ENCODE measurements at regions not wholly inside any gene's neighbourhood (a gene's known extent, or its start where the extent isn't known, plus 50 kb on each side); places are given as distances from the start of the nearest gene placed in this dataset.
A peak's percentile ranks its signal among the peaks of the same experiment; 100 is the strongest.
"Not testable (repeated sequence)": the region's sequence is repeated elsewhere in the genome, so short reads cannot be mapped to it uniquely, and the experiment has no call there.

DNA sequence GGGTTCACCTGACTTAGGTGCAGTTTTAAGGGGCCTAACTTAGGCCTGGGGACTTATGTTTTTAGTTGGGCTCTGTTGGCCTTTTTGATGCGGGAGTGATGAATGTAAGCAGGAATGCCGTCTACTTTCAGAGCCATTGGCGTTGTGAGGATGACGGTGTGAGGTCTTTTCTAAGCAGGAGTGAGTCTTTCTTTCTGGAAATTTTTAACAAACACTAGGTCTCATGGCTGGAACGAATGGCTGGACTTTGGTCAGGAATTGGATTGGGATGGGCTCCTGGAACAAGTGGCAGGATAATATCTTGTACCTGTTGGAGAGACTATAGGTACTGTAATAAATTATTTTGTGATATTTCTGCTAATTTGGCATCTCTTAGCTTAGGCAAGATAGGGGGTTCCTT lies 163.9 kb upstream of the CCZ1B start:
- DNase-seq (ENCODE audit: low read depth in 1 of 2, low spot score in 1 of 2) = not testable (repeated sequence)

DNA sequence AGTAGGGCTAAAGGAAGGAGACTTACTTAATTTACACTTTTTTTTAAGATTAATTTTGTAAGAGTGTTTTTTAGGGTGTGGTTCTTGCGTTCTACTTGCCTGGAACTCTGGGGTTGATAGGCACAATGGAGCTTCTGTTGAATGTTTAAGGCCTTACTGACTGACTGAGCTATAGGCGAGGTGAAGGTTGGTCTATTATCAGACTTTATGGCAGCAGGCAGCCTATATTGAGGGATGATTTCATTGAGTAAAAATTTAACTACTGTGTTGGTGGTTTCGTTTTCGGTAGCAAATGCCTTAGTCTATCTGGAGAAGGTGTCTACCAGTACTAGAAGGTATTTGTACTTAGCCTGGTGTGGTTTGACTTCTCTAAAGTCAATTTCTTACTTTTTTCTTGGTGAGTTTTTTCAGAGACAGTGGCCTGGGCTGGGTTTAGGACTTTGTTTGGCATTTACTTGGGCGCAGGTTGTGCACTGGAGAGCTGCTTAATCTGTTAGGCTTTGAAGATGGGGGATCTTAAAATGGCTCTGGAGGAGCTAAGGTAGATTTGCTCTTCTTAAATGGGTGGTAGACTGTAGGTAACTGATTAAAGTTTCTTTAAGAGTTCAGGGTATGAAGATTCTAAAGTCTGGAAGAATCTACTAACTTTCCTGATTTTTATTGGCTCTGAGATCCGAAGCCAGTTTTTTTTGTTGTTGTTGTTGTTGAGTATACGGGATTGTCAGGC lies 164.5 kb upstream of the CCZ1B start:
- DNase-seq (ENCODE audit: low read depth in 1 of 2, low spot score in 1 of 2) = not testable (repeated sequence)

DNA sequence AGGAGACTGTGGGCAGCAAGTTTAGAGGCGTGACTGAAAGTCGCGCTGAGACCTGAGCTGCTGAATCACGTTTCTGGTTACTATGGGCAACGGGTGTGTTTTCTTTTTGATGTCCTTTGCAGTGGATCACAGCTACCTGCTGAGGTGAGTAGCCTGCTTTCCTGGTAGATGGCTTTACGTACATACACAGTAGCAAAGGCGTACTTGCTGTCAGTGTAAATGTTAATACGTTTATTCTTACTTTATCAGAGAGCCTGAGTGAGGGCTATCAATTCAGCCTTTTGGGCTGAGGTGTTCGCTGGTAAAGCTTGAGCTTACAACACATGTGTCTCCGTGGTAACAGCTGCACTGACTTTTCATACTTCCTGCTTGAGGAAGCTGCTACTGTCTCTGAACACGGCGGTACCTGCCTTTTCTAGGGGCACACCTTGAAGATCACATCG lies 165.1 kb upstream of the CCZ1B start:
- peak; percentile 2 to 46 for DNase-seq (ENCODE audit: low read depth in 1 of 2, low spot score in 1 of 2)

DNA sequence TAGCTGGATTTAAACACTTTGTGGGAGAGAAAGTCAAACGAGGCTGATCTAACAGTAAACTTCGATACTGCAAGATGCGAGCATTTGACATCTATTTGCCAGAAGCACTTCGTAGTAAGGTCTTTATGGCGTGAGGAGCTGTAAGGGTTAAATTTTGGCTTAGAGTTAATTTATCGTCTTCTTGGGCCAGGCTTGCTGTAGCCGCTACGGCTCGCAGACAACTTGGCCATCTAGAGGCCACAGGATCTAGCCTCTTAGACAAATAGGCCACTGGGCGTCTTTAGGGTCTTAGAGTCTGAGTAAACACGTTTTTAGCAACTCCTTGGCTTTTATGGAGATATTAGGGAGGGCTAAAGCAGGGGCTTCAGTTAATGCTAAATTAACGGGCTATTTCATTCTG lies 165.6 kb upstream of the CCZ1B start:
- not testable (repeated sequence) for DNase-seq (ENCODE audit: low read depth in 1 of 2, low spot score in 1 of 2)

DNA sequence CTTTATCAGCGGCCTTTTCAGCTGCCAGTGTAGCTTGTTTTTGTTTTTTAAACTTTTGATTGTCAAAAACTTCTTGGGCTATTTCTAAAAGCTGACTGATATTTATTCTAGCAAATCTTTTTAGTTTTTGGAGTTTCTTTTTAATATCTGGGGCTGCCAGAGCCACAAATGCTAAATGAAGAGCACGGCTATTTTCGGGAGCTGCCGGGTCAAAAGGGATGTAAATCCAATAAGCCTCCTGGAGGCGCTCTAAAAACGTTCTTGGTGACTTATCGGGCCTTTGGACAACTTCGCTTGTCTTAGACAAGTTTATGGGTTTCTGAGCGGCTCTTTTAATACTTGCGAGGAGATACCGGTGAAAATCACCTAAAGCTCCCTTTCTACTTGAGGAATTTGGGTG lies 166.1 kb upstream of the CCZ1B start:
- DNase-seq (ENCODE audit: low read depth in 1 of 2, low spot score in 1 of 2) = not testable (repeated sequence)

DNA sequence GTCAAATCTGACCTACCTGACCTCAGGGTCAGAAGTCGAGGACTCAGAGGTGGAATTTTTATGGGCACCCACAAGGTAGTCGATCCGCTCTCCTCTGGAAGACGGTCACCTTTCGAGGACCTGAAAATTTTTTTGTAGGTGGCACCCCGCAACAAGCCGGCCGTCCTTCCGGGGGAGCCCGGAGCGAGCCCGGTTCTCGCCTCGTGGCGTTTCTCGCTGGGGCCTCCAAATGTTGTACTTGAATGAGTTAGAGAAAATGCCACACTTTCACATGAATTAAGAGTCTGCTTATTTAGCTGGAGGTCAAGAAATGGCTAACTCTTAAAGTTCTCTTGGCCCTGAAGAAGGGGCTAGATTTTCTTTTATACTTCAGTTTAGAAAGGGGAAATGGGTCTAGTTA lies 169.0 kb upstream of the CCZ1B start:
- not testable (repeated sequence) for DNase-seq (ENCODE audit: low read depth in 1 of 2, low spot score in 1 of 2)

DNA sequence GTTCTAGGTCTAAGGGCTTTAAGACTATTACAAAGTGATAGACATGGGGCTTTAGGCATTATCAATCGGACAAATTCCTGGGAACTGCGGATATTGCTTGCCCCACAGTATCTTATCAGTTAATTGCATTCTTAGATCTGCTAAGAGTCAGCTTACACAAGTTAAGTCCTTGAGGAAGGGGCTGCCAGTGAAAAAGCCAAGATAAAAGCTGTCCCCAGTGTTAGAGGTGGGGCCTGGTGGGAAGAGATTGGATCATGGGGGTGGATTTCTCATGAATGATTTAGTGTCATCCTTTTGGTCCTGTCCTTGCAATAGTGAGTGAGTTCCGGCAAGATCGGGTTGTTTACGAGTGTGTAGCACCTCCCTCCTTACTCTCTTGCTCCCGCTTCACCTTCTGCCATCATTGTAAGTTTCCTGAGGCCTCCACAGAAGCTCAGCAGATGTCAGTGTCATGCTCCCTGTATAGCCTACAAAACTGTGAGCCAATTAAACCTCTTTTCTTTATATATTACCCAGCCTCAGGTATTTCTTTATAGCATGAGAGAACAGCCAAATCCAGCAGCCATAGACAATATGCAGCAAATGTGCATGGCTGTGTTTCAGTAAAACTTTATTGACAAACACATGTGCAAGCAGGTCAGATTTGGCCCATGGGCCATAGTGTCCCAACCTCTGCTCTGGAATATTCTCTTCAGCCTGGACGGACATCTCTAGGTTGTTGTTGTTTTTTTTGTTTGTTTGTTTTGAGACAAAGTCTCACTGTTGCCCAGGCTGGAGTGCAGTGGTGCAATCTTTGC lies 169.6 kb upstream of the CCZ1B start:
- not testable (repeated sequence) for DNase-seq (ENCODE audit: low read depth in 1 of 2, low spot score in 1 of 2)

DNA sequence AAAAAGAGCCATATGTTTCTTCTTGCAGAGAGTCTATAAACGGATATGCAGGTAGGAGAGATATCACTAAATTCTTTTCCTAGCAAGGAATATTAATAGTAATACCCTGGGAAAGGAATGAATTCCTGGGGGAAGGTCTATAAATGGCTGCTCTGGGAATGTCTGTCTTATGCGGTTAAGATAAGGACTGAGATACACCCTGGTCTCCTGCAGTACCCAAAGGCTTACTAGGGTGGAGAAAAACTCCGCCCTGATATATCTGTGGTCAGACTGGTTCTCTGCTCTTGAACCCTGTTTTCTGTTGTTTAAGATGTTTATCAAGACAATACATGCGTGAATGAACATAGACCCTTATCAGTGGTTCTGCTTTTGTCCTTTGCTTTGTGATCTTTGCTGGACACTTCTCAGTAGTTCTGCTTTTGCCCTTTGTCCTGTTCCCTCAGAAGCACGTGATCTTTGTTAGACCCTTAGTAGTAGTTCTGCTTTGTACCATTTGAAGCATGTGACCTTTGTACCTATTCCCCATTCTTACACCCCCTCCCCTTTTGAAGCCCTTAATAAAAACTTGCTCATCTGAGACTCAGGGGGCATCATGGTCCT lies 173.1 kb upstream of the CCZ1B start:
- not testable (repeated sequence) for DNase-seq (ENCODE audit: low read depth in 1 of 2, low spot score in 1 of 2)

DNA sequence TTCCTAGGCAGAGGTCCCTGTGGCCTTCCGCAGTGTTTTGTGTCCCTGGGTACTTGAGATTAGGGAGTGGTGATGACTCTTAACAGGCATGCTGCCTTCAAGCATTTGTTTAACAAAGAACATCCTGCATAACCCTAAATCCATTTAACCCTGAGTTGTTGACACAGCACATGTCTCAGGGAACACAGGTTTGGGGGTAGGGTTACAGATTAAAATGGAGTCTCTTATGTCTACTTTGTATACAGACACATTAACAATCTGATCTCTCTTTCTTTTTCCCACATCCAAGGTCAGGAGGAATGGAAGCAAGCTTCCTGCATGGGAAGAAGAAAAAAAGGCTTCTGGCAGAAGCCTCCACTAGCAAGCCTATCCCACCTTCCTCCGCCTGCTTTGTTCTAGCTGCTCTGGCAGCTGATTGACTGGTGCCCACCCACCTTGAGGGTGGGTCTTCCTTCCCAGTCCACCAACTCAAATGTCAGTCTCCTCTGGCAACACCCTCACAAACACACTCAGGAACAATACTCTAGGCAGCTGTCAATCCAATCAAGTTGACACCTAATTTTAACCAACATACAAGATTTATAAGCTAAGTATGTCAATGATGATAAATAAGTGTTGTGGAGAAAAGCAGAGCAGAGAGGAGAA lies 176.5 kb upstream of the CCZ1B start:
- no peak for DNase-seq (ENCODE audit: low read depth in 1 of 2, low spot score in 1 of 2)

DNA sequence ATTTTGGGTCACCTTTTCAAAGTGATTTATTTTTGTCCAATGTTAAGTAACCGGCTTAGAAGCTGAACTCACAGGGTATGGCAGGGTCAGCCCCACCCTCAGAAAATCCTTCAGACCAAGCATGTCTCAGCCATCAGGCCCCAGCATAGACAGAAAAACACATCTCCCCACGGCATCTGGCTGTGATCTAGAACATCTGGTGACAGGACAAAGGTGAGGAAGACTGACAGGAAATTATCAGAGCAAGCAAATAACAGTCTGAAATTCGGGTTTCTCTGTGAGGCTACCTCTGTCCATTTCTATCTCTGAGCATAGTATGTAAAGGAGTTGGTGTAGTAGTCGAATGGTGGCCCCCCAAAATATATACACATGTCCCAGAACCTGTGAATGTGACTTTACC lies 177.0 kb upstream of the C1GALT1 start:
- no peak for DNase-seq (ENCODE audit: low read depth in 1 of 2, low spot score in 1 of 2)

DNA sequence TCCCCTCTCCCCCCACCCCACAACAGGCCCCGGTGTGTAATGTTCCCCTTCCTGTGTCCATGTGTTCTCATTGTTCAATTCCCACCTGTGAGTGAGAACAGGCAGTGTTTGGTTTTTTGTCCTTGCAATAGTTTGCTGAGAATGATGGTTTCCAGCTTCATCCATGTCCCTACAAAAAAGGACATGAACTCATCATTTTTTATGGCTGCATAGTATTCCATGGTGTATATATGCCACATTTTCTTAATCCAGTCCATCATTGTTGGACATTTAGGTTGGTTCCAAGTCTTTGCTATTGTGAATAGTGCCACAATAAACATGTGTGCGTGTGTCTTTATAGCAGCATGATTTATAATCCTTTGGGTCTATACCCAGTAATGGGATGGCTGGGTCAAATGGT lies 176.4 kb upstream of the C1GALT1 start:
- DNase-seq (ENCODE audit: low read depth in 1 of 2, low spot score in 1 of 2) = not testable (repeated sequence)

DNA sequence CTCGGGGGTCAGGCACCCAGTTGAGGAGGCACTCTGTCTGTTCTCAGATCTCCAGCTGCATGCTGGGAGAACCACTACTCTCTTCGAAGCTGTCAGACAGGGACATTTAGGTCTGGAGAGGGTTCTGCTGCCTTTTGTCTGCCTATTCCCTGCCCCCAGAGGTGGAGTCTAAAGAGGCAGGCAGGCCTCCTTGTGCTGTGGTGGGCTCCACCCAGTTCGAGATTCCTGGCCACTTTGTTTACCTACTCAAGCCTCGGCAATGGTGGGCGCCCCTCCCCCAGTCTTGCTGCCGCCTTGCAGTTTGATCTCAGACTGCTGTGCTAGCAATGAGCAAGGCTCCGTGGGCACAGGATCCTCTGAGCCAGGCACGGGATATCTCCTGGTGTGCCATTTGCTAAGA lies 171.1 kb upstream of the C1GALT1 start:
- not testable (repeated sequence) for DNase-seq (ENCODE audit: low read depth in 1 of 2, low spot score in 1 of 2)

DNA sequence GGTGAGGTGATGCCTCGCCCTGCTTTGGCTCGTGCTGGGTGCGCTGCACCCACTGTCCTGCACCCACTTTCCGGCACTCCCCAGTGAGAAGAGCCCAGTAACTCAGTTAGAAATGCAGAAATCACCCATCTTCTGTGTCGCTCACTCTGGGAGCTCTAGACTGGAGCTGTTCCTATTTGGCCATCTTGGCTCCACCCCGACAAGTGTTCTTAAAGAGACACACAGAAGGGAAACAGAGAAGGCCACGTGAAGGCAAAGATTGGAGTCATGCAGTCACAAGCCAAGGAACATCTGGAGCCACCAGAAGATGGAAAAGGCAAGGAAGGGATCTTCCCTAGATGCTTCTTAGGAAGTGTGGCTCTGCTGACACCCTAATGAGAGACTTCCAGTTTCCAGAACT lies 170.6 kb upstream of the C1GALT1 start:
- not testable (repeated sequence) for DNase-seq (ENCODE audit: low read depth in 1 of 2, low spot score in 1 of 2)

DNA sequence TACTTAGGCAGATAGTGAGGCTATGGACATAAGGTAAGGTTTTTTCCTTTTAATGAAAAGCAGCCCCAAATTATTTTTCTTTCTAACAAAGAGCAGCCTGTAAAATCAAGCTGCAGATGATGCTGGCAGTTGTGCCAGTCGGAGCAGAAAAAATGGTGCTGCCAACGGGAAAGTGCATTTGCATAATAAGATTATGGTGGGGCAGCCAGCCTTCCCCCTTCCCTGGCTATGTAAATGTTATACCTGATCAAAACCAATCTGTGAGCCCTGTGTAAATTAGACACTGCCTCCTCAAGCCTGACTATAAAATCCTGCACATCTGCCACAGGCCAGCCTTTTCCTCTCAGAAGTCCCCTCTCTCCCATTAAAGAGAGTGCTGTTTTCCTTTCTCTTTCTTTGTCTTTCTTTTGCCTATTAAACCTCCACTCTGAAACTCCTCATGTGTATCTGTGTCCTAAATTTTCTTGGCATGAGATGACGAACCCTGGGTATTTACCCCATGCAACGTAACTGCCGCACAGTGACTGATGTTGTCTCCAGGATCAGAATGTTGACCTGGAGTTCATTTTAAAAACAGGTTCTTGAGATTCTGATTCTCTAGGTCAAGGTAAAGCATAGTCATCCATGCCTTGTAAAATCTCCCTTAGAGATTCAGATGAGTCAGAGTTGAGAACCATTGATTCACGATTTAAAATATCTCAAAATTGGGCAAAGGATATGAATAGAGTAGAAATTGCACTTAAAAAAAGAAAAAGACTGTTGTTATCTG lies 167.3 kb upstream of the C1GALT1 start:
- DNase-seq (ENCODE audit: low read depth in 1 of 2, low spot score in 1 of 2) = no peak

DNA sequence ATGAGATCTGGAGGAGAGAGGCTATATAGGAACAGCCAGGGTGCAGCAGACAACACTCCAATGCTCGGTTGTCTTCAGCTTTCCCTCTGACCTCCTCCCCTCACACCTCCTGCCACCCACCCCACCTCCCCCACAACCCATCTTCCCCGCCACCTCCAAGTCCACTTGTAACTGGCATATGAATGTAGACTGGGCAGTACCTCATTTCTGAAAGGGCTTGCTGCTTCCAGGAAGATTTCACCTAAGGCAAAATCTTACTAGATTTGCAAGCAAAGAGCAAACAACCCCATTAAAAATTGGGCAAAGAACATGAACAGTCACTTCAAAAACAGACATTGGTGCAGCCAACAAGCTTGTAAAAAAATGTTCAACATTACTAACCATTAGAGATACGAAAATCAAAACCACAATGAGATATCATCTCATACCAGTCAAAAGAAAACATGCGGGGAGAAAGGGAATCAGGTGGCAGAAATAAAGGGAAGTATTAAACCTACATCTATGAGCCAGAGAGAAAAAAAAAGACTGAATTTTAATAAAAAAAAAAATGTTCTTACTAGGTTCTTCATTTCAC lies 164.6 kb upstream of the C1GALT1 start:
- no peak for DNase-seq (ENCODE audit: low read depth in 1 of 2, low spot score in 1 of 2)

DNA sequence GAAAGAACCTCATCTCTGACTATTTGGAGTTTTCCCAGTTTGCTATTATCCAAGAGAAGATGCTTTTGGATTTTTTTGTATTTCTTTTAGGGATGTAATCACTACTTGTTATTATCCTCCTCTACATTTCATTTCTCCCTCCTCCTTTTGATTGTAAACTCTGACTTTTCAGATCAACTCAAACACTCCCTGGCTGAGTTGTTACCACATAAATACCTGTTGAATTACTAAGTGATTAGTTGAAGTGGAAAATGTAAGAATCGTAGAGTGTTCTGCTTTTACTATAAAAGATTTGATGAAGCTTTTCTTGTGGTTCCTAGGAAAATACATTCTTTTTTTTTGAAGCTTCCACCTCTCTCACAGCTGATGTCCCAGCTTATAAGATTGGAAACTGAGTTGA lies 164.1 kb upstream of the C1GALT1 start:
- DNase-seq (ENCODE audit: low read depth in 1 of 2, low spot score in 1 of 2) = no peak

DNA sequence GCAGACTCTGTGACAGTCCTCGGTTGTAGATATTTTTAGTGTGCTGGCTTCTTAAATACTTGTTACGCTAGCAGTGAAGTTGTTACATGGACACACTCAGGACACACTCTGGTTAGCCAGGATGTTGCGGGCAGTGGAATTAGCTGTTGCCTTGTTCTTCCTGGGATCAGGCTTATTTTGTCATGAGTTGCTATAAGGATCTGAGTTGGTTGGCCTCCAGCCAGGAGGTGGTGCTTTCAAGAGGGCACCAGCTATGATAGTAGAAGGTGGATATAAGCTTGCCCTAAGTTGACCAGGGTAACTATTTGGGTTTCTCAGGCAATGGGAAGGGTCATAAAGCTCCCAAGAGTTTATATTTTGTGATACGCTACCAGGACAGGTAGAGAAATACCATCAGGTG lies 150.1 kb upstream of the C1GALT1 start:
- DNase-seq (ENCODE audit: low read depth in 1 of 2, low spot score in 1 of 2) = no peak

DNA sequence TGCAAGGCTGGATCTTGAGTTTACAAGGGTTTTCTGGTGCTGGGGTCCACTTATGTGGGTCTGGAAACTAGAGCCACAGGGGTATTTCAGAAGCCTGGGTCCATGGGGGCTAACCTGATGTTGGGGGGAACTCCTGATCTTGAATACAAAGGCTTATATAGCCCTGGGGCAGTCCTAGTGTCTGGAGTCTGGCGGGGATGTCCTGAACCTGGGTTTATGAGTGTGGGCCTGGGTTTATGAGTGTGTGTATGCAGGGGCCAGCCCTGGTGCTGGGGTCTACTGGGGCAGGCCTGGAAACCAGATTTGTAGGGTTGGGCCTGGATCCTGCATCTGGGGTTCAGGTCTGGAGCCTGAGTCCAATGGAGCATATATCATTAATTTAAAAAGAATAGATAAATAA lies 146.5 kb upstream of the C1GALT1 start:
- no peak for DNase-seq (ENCODE audit: low read depth in 1 of 2, low spot score in 1 of 2)

DNA sequence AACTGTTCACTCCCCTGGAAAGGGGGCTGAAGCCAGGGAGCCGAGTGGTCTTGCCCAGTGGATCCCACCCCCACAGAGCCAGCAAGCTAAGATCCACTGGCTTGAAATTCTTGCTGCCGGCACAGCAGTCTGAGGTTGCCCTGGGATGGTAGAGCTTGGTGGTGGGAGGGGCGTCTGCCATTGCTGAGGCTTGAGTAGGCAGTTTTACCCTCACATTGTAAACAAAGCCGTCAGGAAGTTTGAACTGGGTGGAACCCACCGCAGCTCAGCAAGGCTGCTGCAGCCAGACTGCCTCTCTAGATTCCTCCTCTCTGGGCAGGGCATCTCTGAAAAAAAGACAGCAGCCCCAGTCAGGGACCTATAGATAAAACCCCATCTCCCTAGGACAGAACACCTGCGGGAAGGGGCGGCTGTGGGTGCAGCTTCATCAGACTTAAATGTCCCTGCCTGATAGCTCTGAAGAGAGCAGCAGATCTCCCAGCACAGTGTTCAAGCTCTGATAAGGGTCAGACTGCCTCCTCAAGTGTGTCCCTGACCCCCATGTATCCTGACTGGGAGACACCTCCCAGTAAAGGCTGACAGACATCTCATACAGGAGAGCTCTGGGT lies 140.0 kb upstream of the C1GALT1 start:
- DNase-seq (ENCODE audit: low read depth in 1 of 2, low spot score in 1 of 2) = not testable (repeated sequence)

DNA sequence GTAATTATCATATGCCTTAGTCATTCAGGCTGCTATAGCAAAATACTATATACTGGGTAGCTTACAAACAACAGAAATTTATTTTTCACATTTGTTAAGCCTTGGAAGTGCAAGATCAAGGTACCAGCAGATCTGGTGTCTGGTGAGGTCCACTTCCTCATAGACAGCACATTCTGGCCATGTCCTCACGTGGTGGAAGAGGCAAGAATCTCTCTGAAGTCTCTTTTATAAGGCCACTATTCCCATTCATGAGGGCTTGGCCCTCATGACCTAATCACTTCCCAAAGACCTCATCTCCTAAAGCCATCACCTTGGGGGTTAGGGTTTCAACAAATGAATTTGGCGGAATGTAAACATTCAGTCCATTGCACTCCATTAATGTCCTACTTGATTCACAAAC lies 137.5 kb upstream of the C1GALT1 start:
- no peak for DNase-seq (ENCODE audit: low read depth in 1 of 2, low spot score in 1 of 2)
